Activated CD8-positive, alpha-beta T cell treated with anti-CD3 and anti-CD28 coated beads for 36 hours (primary cell): ENCODE measurements at regions not wholly inside any gene's neighbourhood (a gene's known extent, or its start where the extent isn't known, plus 50 kb on each side); places are given as distances from the start of the nearest gene placed in this dataset.

ENCODE experiments used
- ATAC-seq: fragments of 200-7000 bp; cut with Tn5 transposase; one replicate; pipeline ENCODE4 v1.10.0; 2021; ENCODE audit warnings: mild to moderate bottlenecking, moderate library complexity
- CTCF ChIA-PET: fragments of 350-600 bp; sonication (Branson Sonifier 250); formaldehyde crosslinking; loops from one replicate; lab custom pipeline; 2021; ENCODE audit warnings: antibody characterized with exemption; lab: Charles Lee
- POLR2A ChIA-PET: fragments of 350-600 bp; sonication (Branson Sonifier 250); formaldehyde crosslinking; loops from one replicate; lab custom pipeline; 2021; ENCODE audit warnings: antibody characterized with exemption; lab: Charles Lee
- DNase-seq: peaks from one replicate; pipeline ENCODE4 v3.0.0-alpha.2; 2020
- H3K27ac Mint-ChIP-seq: one replicate; pipeline ENCODE4 v1.8.0; 2021; ENCODE audit warnings: mild to moderate bottlenecking, mixed read lengths
- H3K27me3 Mint-ChIP-seq: one replicate; pipeline ENCODE4 v1.8.0; 2021; ENCODE audit warnings: mixed read lengths
- H3K36me3 Mint-ChIP-seq: one replicate; pipeline ENCODE4 v1.8.0; 2021; ENCODE audit warnings: low read depth, mixed read lengths
- H3K4me1 Mint-ChIP-seq: one replicate; pipeline ENCODE4 v1.8.0; 2021; ENCODE audit warnings: low read depth, mixed read lengths
- H3K4me3 Mint-ChIP-seq: one replicate; pipeline ENCODE4 v1.8.0; 2021; ENCODE audit warnings: mild to moderate bottlenecking, moderate library complexity, mixed read lengths
- H3K9me3 Mint-ChIP-seq: one replicate; pipeline ENCODE4 v1.8.0; 2021; ENCODE audit warnings: mixed read lengths
- intact Hi-C: fragments of 100-400 bp; cut with micrococcal nuclease; formaldehyde crosslinking; loops from one replicate; pipeline ENCODE4 v1.10.0; 2022
- TF ChIP-seq, protein P1 (sequence below): fragments of 200-600 bp; IDR thresholded peaks from one replicate; pipeline ENCODE4 v1.8.0; 2022; ENCODE audit warnings: antibody characterized with exemption, mild to moderate bottlenecking

DNA sequence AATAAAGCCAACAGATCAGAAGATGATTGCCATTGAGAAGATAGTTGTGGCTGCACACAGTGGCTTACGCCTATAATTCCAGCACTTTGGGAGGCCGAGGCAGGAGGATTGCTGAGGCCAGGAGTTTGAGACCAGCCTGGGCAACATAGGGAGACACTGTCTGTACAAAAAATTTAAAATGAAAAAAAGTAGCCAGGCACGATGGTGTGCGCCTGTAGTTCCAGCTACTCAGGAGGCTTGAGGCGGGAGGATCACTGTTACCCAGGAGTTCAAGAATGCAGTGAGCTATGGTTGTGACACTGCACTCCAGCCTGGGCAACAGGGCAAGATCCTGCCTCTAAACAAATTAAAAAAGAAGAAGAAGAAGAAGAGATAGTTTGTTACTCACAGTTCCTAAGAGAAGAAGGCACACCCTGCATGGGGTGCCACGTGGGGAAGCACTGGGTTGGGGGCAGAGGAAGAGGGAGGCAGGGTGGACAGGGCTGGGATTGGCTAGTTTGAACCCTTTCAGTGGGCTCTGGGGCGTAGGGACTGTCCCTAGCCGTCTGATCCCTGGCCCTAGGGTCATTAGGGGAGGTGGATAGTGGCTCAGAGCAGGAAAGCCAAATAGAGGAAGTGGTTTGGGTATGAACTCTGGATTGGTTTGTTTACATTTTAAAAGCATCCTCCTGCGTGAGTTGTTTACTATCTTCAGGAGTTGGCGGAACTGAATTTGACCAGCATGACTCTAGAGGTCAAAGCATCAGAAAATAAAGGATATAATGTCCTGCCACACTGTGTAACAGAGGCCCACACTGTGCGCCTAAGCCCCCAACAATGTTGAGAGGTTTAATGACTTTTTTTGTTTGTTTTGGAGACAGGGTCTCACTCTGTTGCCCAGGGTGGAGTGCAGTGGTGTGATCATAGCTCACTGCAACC is 60.5 kb upstream of the MEDAG start:
- ChIA-PET POLR2A (no interaction called here), CTCF (interaction anchor here (2.0 kb wide), 1 partner anchor 20 kb away, joined by 7 read pairs; no protein-coding TSS in a partner anchor)
- DNase-seq (no peak), ATAC-seq (no peak)
- TF ChIP-seq, protein P1, sequence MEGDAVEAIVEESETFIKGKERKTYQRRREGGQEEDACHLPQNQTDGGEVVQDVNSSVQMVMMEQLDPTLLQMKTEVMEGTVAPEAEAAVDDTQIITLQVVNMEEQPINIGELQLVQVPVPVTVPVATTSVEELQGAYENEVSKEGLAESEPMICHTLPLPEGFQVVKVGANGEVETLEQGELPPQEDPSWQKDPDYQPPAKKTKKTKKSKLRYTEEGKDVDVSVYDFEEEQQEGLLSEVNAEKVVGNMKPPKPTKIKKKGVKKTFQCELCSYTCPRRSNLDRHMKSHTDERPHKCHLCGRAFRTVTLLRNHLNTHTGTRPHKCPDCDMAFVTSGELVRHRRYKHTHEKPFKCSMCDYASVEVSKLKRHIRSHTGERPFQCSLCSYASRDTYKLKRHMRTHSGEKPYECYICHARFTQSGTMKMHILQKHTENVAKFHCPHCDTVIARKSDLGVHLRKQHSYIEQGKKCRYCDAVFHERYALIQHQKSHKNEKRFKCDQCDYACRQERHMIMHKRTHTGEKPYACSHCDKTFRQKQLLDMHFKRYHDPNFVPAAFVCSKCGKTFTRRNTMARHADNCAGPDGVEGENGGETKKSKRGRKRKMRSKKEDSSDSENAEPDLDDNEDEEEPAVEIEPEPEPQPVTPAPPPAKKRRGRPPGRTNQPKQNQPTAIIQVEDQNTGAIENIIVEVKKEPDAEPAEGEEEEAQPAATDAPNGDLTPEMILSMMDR = no peak
- Mint-ChIP-seq H3K9me3 (no peaks in the 10 kb centered on the region), H3K27ac (no peak overlapping the region), H3K4me1 (peaks cover 12% of the 10 kb centered on the region), H3K27me3 (no peaks in the 10 kb centered on the region), H3K4me3 (no peak overlapping the region), H3K36me3 (no peaks in the 10 kb centered on the region)
- intact Hi-C loops = no loop called here

- Mint-ChIP-seq H3K27ac (no peak overlapping the region), H3K9me3 (no peaks in the 10 kb centered on the region), H3K36me3 (no peaks in the 10 kb centered on the region), H3K4me3 (no peak overlapping the region), H3K4me1 (peaks cover 12% of the 10 kb centered on the region), H3K27me3 (no peaks in the 10 kb centered on the region)
- POLR2A ChIA-PET = interaction anchor here (0.8 kb wide), 1 partner anchor 11 kb away, joined by 4 read pairs; no protein-coding TSS in a partner anchor
- ATAC-seq (no peak), DNase-seq (no peak)
- intact Hi-C loops = no loop called here
- CTCF ChIA-PET = interaction anchor here (2.0 kb wide), 1 partner anchor 19 kb away, joined by 7 read pairs; no protein-coding TSS in a partner anchor
- TF ChIP-seq, protein P1 = no peak
These were observed 59.8 kb upstream of the MEDAG start for GRCh38 chr13:30846311-30846710.

- no peak for DNase-seq
- CTCF ChIA-PET = interaction anchor here (0.9 to 2.0 kb wide), 2 partner anchors 19 to 43 kb away, joined by 4 to 7 read pairs; no protein-coding TSS in a partner anchor
These were observed 59.2 kb upstream of the MEDAG start for GRCh38 chr13:30846866-30847265.

GRCh38 chr13:30847650-30848307 is 58.3 kb upstream of the MEDAG start:
- H3K27me3 Mint-ChIP-seq = no peaks in the 10 kb centered on the region
- H3K36me3 Mint-ChIP-seq = no peaks in the 10 kb centered on the region
- peaks cover 12% of the 10 kb centered on the region for H3K4me1 Mint-ChIP-seq
- TF ChIP-seq, protein P1 = no peak
- H3K27ac Mint-ChIP-seq = no peak overlapping the region
- no peak overlapping the region for H3K4me3 Mint-ChIP-seq
- CTCF ChIA-PET = interaction anchor here (0.9 to 2.8 kb wide), 3 partner anchors 18 to 44 kb away, joined by 4 to 8 read pairs (median 7); no protein-coding TSS in a partner anchor
- DNase-seq = no peak
- no peaks in the 10 kb centered on the region for H3K9me3 Mint-ChIP-seq
- peak; percentile 57 for ATAC-seq
- POLR2A ChIA-PET = interaction anchor here (0.6 kb wide), 1 partner anchor 12 kb away, joined by 3 read pairs; no protein-coding TSS in a partner anchor
- intact Hi-C loops = no loop called here

More at GRCh38 chr13:30846866-30847265, 59.2 kb upstream of the MEDAG start:
- intact Hi-C loops = no loop called here
- H3K4me3 Mint-ChIP-seq = no peak overlapping the region
- H3K36me3 Mint-ChIP-seq = no peaks in the 10 kb centered on the region
- peaks cover 12% of the 10 kb centered on the region for H3K4me1 Mint-ChIP-seq
- ATAC-seq = no peak
- TF ChIP-seq, protein P1 = no peak
- no peak overlapping the region for H3K27ac Mint-ChIP-seq
- H3K27me3 Mint-ChIP-seq = no peaks in the 10 kb centered on the region
- H3K9me3 Mint-ChIP-seq = no peaks in the 10 kb centered on the region
- POLR2A ChIA-PET = interaction anchor here (0.6 to 0.8 kb wide), 2 partner anchors 10 to 11 kb away, joined by 3 to 4 read pairs; no protein-coding TSS in a partner anchor
